BLaER1 (cell line): ENCODE measurements at regions not wholly inside any gene's neighbourhood (a gene's known extent, or its start where the extent isn't known, plus 50 kb on each side); places are given as distances from the start of the nearest gene placed in this dataset.

Source experiments
- H3K27ac ChIP-seq: shearing (Covaris generic); formaldehyde crosslinking; 2 replicates; pipeline ENCODE4 v1.8.1; 2022
- H3K27me3 ChIP-seq: shearing (Covaris generic); formaldehyde crosslinking; 2 replicates; pipeline ENCODE4 v1.8.1; 2022
- H3K36me3 ChIP-seq: shearing (Covaris generic); formaldehyde crosslinking; 2 replicates; pipeline ENCODE4 v1.8.1; 2022
- H3K4me1 ChIP-seq: shearing (Covaris generic); formaldehyde crosslinking; 2 replicates; pipeline ENCODE4 v1.8.1; 2022
- H3K4me2 ChIP-seq: shearing (Covaris generic); formaldehyde crosslinking; 2 replicates; pipeline ENCODE4 v1.8.1; 2022
- H3K4me3 ChIP-seq: shearing (Covaris generic); formaldehyde crosslinking; 2 replicates; pipeline ENCODE4 v1.8.1; 2022
- H3K9ac ChIP-seq: shearing (Covaris generic); formaldehyde crosslinking; 2 replicates; pipeline ENCODE4 v1.8.1; 2022
- H3K9me3 ChIP-seq: shearing (Covaris generic); formaldehyde crosslinking; 2 replicates; pipeline ENCODE4 v1.8.1; 2022
- H4K20me1 ChIP-seq: shearing (Covaris generic); formaldehyde crosslinking; 2 replicates; pipeline ENCODE4 v1.8.1; 2022
- Cebpa-rat ChIP-seq: shearing (Covaris generic); IDR thresholded peaks from 2 replicates; pipeline ENCODE4 v1.8.1; 2022

DNA sequence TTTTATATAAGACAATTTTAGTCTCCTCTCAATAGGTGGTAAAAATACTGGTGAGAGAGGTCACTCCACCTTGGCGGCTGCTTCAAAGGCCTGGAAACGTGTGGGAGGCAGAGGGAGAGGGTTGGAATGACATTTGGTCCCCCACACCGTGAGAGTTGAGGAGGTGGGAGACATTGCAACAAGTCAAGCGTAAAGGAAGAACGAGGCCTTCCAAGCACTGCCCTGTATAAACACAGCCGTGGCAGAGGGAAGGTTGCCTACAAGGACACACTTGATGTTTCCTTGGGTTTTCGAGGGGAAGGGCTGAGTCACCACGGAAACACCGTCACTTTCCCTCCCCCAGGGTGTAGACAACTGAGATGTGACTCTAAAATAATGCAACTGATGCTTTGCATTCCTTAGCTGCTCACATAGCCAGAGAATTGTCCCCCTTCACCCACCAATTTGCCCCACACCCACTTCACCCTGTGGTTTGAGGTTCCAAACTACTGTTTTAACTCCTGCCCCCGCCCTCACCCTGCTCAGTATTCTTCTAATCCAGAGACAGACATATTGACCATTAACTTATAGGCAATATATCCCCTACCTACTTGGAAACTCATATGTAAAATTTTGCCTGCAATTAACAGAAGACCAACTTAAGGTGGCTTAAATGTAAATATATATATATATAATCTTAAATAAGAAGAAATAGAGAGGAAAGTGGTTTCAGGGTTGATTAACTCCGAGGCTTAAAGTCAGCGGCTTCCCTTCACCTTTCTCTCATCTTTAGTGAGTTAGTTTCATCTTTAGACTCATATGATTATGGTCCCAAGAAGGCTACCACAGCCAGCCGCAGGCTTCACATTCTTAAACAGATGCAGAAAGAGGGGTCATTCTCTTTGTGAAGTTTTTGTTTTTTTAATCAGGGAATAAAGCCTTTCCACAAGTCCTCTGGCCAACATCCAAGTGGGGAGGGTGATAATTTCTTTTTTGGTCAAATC lies 54.1 kb upstream of the BDNF start:
- TF ChIP-seq Cebpa-rat, result no peak
- no peaks in the 10 kb centered on the region for H3K9me3 ChIP-seq
- H3K27me3 ChIP-seq, result no peaks in the 10 kb centered on the region
- no peak overlapping the region for H3K4me2 ChIP-seq
- H3K27ac ChIP-seq, result no peak overlapping the region
- no peaks in the 10 kb centered on the region for H3K36me3 ChIP-seq
- H3K9ac ChIP-seq, result no peak overlapping the region
- H3K4me3 ChIP-seq, result no peak overlapping the region
- H3K4me1 ChIP-seq, result no peaks in the 10 kb centered on the region
- H4K20me1 ChIP-seq, result no peaks in the 10 kb centered on the region
